ENCODE measurements at regions not wholly inside any gene's neighbourhood (a gene's known extent, or its start where the extent isn't known, plus 50 kb on each side); places are given as distances from the start of the nearest gene placed in this dataset.

DNA sequence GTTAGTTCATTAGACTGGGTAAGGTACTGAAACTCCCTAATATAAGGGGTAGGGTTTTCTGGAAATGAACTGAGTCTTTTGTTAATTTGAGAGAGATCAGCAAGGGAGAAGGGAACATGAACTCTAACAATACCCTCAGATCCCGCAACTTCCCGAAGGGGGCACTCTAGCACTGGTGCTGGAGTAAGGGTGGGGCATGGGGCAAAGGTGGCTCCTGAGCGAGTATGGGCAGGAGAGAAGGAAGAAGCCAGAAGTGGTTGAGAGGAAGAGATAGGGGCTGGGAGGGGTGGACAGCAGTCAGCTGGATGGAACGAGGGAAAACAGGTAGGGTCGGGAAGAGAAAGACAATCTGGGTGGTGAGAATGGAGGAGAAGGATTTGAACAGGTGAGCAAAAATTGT is 183.2 kb upstream of the MAGEE2 start:
- TF ChIP-seq CTCF (IDR thresholded peaks at IDR 0.05) (no peak), POLR2A (IDR thresholded peaks at IDR 0.05) (no peak)

Measured in heart left ventricle (tissue), 13 donors.